ENCODE measurements at regions not wholly inside any gene's neighbourhood (a gene's known extent, or its start where the extent isn't known, plus 50 kb on each side); places are given as distances from the start of the nearest gene placed in this dataset.

GRCh38 chr10:93218386-93218785, 144.7 kb downstream of the CYP26A1 start:
- no peak overlapping the region for H3K27ac ChIP-seq (ENCODE audit: insufficient read depth, low read length)
- H2BK5ac ChIP-seq (ENCODE audit: low read depth, low read length, poor library complexity, severe bottlenecking), result no peak overlapping the region
- no peak overlapping the region for H2BK120ac ChIP-seq (ENCODE audit: low read depth, low read length)
- POLR2A ChIA-PET (ENCODE audit: unreplicated experiment), result no interaction called here
- no peaks in the 10 kb centered on the region for H4K20me1 ChIP-seq (ENCODE audit: insufficient read depth, low read length)
- in situ Hi-C loops (cut with MboI; ENCODE audit: low sequenced_read_pairs) (no loop called here), intact Hi-C loops (cut with micrococcal nuclease) (loop anchor here (2.0 kb wide), 1 partner anchor 70 kb away; no protein-coding TSS in a partner anchor), dilution Hi-C loops (cut with HindIII; ENCODE audit: low sequenced_read_pairs, unreplicated experiment) (no loop called here)
- H3K9ac ChIP-seq (ENCODE audit: low read depth, low read length), result no peak overlapping the region
- no peak overlapping the region for H3K4ac ChIP-seq (ENCODE audit: low read depth, low read length)
- H3K4me3 ChIP-seq (ENCODE audit: insufficient read depth, low read depth, low read length), result no peak overlapping the region
- H2BK15ac ChIP-seq (ENCODE audit: low read depth, low read length), result no peak overlapping the region
- no peak overlapping the region for H4K8ac ChIP-seq (ENCODE audit: low read depth in 2 of 2, low read length in 2 of 2)
- TF ChIP-seq CTCF (conservative IDR thresholded peaks at IDR 0.05; ENCODE audit: low read depth, low read length) (no peak), MAZ (IDR thresholded peaks at IDR 0.05; ENCODE audit: borderline replicate concordance, low read depth, low read length) (no peak), POLR2A (IDR thresholded peaks at IDR 0.05; ENCODE audit: low read depth, low read length) (no peak), CEBPB (IDR thresholded peaks at IDR 0.05; ENCODE audit: low read depth, low read length) (no peak), CHD1 (IDR thresholded peaks at IDR 0.05; ENCODE audit: low read depth, low read length) (no peak), NFE2L2 (IDR thresholded peaks at IDR 0.05; ENCODE audit: low read depth, low read length) (no peak), RCOR1 (IDR thresholded peaks at IDR 0.05; ENCODE audit: insufficient replicate concordance, low read length) (no peak), FOS (IDR thresholded peaks at IDR 0.05; ENCODE audit: low read depth, low read length) (no peak), BHLHE40 (IDR thresholded peaks at IDR 0.05; ENCODE audit: low read depth, low read length) (no peak), RFX5 (IDR thresholded peaks at IDR 0.05; ENCODE audit: low read depth, low read length) (no peak), MXI1 (IDR thresholded peaks at IDR 0.05; ENCODE audit: borderline replicate concordance, low read depth, low read length) (no peak), RAD21 (IDR thresholded peaks at IDR 0.05; ENCODE audit: low read length) (no peak), SMC3 (IDR thresholded peaks at IDR 0.05; ENCODE audit: low read depth, low read length) (no peak), MAFK (IDR thresholded peaks at IDR 0.05; ENCODE audit: low read depth, low read length) (no peak)
- TF ChIP-seq, protein P1, sequence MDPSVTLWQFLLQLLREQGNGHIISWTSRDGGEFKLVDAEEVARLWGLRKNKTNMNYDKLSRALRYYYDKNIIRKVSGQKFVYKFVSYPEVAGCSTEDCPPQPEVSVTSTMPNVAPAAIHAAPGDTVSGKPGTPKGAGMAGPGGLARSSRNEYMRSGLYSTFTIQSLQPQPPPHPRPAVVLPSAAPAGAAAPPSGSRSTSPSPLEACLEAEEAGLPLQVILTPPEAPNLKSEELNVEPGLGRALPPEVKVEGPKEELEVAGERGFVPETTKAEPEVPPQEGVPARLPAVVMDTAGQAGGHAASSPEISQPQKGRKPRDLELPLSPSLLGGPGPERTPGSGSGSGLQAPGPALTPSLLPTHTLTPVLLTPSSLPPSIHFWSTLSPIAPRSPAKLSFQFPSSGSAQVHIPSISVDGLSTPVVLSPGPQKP (IDR thresholded peaks at IDR 0.05; ENCODE audit: borderline replicate concordance, low read depth, low read length), result no peak
- TF ChIP-seq, protein P2, sequence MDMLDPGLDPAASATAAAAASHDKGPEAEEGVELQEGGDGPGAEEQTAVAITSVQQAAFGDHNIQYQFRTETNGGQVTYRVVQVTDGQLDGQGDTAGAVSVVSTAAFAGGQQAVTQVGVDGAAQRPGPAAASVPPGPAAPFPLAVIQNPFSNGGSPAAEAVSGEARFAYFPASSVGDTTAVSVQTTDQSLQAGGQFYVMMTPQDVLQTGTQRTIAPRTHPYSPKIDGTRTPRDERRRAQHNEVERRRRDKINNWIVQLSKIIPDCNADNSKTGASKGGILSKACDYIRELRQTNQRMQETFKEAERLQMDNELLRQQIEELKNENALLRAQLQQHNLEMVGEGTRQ (IDR thresholded peaks at IDR 0.05; ENCODE audit: low read depth, low read length), result no peak
- H4K5ac ChIP-seq (ENCODE audit: low read depth, low read length), result no peak overlapping the region
- ATAC-seq (ENCODE audit: low read depth), result no peak
- no peak overlapping the region for H3K18ac ChIP-seq (ENCODE audit: low read depth, low read length)
- H4K91ac ChIP-seq (ENCODE audit: insufficient read depth, low read depth, low read length), result no peak overlapping the region
- no peaks in the 10 kb centered on the region for H3K36me3 ChIP-seq (ENCODE audit: control insufficient read depth, insufficient read depth, low read length)
- H3K27me3 ChIP-seq (ENCODE audit: control insufficient read depth, insufficient read depth, low read length), result peaks cover 29% of the 10 kb centered on the region
- no peak overlapping the region for H3K4me2 ChIP-seq (ENCODE audit: low read depth, low read length)
- BruUV-seq (replicated peaks), result no TSS peak
- H3K56ac ChIP-seq (ENCODE audit: extremely low read depth, insufficient read depth, low read length), result no peak overlapping the region
- no peaks in the 10 kb centered on the region for H3K79me1 ChIP-seq (ENCODE audit: low read depth in 1 of 2, low read length in 2 of 2)
- no peaks in the 10 kb centered on the region for H3K9me3 ChIP-seq (ENCODE audit: control insufficient read depth, insufficient read depth, low read length)
- H3K23ac ChIP-seq (ENCODE audit: low read depth, low read length), result no peak overlapping the region
- no peaks in the 10 kb centered on the region for H3K4me1 ChIP-seq (ENCODE audit: control insufficient read depth, insufficient read depth, low read length)
- H3K14ac ChIP-seq (replicated peaks; ENCODE audit: low read depth, low read length), result no peak overlapping the region
- DNase-seq, result no peak
- CTCF ChIA-PET, result no interaction called here
- no peak overlapping the region for H2BK20ac ChIP-seq (ENCODE audit: low read depth, low read length)
- no peak overlapping the region for H2AFZ ChIP-seq (replicated peaks; ENCODE audit: low read length, poor library complexity)
- H2AK5ac ChIP-seq (ENCODE audit: low read depth, low read length), result no peak overlapping the region
- H3K9me1 ChIP-seq (ENCODE audit: insufficient read depth, low read length), result no peaks in the 10 kb centered on the region
- H2AK9ac ChIP-seq (replicated peaks; ENCODE audit: low read depth, low read length, poor library complexity), result no peak overlapping the region

Data from IMR-90 (cell line).